GM21737 (cell line): ENCODE measurements at regions not wholly inside any gene's neighbourhood (a gene's known extent, or its start where the extent isn't known, plus 50 kb on each side); places are given as distances from the start of the nearest gene placed in this dataset.
A peak's percentile ranks its signal among the peaks of the same experiment; 100 is the strongest.

ENCODE experiments used
- ATAC-seq: cut with Tn5 transposase; IDR thresholded peaks from one replicate; pipeline ENCODE4 v1.9.1; 2021; ENCODE audit warnings: mild to moderate bottlenecking, moderate library complexity; ENCODE audit not compliant: unreplicated experiment

DNA sequence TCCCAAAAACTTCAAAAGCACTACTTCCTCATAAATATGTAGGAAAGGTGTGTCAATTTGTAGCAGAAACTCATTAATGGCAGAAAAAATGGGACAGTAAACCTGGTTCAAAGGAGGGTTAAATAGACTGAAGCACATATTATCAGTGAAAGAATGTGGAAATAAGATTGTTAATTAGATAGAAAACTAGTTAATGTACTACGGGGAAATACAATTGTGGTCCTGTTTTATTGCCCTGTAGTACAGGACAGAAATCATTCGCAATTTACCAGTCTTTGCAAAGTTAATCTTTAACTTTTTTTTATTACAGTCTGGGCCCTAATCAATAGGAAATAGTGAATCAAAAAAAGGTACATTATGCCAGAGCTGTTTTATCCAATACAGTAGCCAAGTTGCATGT, 82.0 kb upstream of the PAK5 start:
- no peak for ATAC-seq

DNA sequence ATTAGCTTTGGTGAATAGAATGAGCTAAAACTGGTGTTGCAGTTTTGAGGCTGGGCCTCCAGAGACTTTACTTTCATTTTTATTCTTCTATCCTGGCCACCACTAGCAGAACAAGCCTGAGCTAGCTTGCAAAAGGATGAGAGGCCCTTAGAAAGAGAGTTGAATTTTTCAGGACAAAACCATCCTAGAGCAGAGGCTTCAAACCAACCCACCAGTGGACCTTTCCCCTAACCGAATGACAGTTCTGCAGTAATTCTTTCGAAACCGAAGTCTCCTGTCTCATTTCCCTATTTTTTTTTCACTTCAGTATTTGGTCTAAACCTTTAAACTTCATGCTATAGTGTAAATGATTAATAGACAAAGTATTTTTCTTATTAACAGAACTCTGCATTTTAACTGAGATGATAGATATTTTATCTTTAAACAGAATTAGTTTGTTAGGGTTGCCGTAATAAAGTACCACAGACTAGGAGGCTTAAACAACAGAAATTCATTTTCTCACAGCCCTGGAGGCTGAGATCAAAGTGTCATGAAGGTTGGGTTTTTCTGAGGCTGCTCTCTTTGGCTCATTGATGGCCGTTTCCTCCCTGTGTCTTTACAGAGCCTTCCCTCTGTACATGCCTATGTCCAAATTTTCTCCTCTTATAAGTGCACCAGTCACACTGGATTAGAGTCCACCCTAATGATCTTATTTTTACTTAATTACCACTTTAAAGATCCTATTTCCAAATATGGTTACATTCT, 80.6 kb upstream of the PAK5 start:
- peak; percentile 85 for ATAC-seq

DNA sequence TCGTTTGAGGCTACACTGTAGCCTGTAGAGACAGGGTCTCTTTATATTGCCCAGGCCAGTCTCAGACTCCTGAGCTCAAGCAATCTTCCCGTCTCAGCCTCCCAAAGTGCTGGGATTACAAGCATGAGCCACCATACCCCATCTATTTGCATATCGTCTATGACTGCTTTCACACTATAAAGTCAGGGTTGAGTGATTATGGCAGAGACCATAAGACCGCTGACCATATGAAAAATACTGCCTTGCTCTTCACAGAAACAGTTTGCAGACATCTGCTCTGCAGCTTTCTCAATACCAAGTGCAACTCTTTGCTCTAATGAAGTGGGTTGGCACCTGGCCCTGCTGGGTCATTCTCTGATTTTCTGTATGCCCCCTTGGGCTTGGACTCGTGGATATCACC, 79.5 kb upstream of the PAK5 start:
- no peak for ATAC-seq

DNA sequence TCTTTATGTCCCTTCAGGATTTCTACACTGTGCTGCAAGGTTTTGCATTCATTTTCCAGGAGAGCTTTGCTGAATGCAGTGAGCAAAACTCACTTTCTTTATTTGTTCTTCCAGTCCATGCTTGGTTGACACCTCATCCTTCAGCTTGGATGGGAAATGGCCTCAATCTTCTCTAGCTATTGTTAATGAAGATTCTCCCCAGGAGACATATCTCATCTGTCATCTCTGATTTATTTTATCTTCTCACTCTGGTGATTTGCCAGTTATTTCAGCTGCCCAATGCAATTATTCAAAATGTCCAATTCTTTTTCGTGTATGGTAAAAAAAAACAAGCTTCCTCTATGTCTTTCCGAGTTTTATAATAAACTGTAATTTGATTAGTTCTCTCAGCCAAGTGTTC, 77.9 kb upstream of the PAK5 start:
- ATAC-seq = no peak

DNA sequence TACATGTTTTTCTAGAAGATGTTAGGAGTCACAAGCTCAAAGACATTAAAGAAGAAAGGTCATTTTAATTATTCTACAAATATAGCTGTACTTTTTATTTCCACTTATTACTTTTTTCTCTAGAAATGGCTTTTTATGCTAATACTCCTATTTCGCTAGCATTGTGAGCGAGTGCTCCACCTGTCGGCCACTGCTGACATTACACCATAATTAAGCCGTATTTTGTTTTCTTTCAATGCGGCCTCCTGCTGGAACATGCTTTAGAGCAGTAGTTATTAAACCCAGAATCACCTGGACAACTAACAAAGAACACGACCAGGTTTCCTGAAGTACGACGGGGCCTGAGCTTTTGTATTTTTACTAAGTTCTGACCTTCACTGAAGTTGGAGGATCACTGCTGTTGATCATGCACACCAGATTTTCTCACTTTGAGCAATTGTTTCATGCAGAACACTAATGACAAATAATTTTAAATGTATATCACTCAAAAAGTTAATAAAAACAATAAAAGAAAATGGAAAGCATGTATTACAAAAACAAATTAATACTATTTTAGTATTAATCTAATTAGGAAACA, 74.1 kb upstream of the PAK5 start:
- peak; percentile 64 for ATAC-seq

DNA sequence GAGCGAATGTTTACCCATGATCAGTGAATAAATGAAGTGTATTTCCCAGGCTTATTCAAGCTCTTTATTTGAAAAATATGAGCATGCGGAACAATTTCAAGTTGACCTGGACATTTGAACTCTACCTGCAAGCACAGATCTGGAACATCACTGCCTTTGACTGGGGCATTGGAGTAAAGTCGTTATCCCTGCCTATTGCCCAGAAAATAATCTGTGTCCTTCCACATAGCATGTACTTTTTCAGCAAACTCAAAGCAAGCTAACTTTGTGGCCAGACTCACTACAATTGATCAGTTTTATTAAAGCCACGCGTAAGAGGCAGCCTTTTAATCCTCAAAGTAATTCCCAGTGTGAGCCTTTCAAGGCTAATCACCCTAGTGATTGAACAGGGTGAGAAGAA, 73.4 kb upstream of the PAK5 start:
- no peak for ATAC-seq

DNA sequence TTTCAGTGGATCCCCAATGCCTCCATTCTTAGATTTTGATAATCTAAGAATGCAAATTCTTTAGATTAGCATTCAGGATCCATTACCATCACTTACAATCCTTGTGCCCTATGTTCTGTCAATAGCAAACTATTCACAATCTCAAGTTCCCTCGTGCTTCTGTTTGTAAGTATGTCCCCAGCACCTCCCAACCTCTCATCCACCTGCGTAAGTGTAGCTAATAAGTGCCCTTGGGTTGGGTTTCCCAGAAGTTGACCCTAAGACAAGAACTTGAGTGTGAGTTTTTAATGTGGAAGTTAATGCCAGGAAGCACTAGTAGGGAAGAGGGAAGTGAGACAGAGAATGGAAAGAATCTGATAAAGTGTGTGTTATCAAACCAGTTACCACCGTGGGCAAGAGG, 72.6 kb upstream of the PAK5 start:
- ATAC-seq = no peak

DNA sequence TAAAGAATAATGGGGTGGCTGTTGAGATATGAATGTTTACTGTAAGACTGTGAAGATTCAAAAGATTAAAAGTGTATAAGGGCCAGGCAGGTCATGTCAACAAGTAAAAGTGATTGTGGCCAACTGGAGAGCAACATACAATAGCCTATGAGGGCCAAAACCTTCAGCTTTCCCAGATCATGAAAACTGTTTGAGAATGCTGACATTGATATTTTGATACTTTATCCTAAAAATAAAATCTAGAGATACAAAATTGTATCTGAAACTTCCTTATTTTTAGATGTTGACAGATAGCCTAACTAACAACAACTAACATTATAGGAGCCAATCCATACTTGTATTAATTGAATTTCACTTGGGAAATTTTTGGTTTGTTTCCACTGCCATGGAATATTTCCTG, 70.3 kb upstream of the PAK5 start:
- ATAC-seq = no peak

DNA sequence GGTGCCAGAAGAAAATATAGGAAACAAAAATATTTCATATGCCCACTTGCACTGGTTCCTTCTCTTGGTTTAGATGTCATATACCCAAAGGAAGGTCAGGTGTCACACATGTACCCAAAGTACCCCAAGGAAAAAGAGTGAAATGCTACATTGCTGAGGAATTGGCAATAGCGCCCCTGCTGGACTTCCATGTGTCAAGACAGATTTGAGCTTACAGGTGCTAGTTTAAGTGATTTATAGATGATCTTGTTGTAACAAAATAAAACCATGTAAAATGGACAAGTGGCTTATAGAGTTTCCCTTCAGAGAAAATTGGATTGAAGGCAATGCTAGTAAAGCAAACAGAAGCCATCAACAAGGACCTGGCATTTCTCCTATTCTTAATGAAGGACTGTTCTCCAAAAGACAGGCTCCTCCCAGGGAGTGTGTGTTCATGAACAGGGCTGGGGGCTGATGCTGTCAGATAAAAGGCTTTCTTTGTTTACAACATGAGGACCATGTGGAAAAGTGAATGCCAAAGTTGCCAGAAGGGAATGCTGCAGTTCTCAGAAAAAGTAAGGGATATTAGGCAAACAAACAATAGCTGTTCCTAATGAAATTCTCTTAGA, 64.3 kb upstream of the PAK5 start:
- ATAC-seq = no peak

DNA sequence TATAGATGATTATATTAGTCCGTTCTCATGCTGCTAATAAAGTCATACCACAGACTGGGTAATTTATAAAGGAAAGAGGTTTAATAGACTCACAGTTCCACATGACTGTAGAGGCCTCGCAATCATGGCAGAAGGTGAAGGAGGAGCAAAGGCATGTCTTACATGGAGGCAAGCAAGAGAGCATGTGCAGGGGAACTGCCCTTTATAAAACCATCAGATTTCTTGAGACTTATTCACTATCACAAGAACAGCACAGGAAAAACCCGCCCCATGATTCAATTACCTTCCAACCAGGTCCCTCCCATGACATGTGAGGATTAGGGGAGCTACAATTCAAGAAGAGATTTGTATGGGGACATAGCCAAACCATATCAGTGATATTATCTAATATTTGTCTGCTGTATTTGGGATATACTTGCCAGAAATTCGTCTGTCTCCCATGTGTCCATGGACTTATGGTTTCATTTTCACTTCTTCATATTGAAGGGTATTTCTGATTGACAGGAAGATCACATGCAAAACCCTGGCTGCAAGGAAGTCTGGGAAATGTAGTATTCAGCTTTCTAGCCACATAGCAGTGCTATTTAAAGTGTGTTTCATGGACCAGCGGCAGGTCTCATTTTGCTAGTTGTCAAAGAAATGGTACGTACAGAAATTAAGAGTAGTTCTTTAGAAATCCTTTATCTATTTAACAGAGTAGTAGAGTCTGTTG, 50.5 kb upstream of the PAK5 start:
- no peak for ATAC-seq
